Kidney (tissue), 13 donors: ENCODE measurements at regions not wholly inside any gene's neighbourhood (a gene's known extent, or its start where the extent isn't known, plus 50 kb on each side); places are given as distances from the start of the nearest gene placed in this dataset.

Source experiments
- DNase-seq, 5 donors: peaks; one replicate each; pipeline ENCODE4 v3.0.0-alpha.2; 2013 to 2020
- FAIRE-seq: peaks from 2 replicates; lab custom pipeline; 2012; peaks lifted over from hg19 to GRCh38; lab: Jason Lieb, UNC
- H3K27ac ChIP-seq, 2 donors: one replicate each; pipeline ENCODE4 v1.7.0; 2013; ENCODE audit warnings: low read depth in 2 of 2, low read length in 2 of 2, inconsistent platforms in 1 of 2
- H3K27me3 ChIP-seq: one replicate; pipeline ENCODE4 v1.7.1; 2013; ENCODE audit warnings: low read length, inconsistent platforms; ENCODE audit not compliant: control insufficient read depth, insufficient read depth
- H3K36me3 ChIP-seq, 3 donors: one replicate each; pipeline versions ENCODE4 v1.7.0 to v1.7.1; 2013; ENCODE audit warnings: low read length in 3 of 3, control low read depth in 1 of 3, inconsistent platforms in 1 of 3; ENCODE audit not compliant: insufficient read depth in 3 of 3, control insufficient read depth in 2 of 3
- H3K4me1 ChIP-seq, 3 donors: one replicate each; pipeline versions ENCODE4 v1.7.0 to v1.7.1; 2013; ENCODE audit warnings: low read length in 3 of 3, inconsistent platforms in 1 of 3, low read depth in 1 of 3; ENCODE audit not compliant: control insufficient read depth in 2 of 3, insufficient read depth in 2 of 3
- H3K4me3 ChIP-seq, 3 donors: one replicate each; pipeline versions ENCODE4 v1.7.0 to v1.8.1; 2013; ENCODE audit warnings: low read length in 3 of 3, control low read depth in 1 of 3, inconsistent platforms in 1 of 3
- H3K9ac ChIP-seq, 3 donors: one replicate each; pipeline versions ENCODE4 v1.7.0 to v1.7.1; 2013; ENCODE audit warnings: low read length in 3 of 3, control low read depth in 1 of 3, inconsistent platforms in 1 of 3
- H3K9me3 ChIP-seq, 3 donors: one replicate each; pipeline versions ENCODE4 v1.7.0 to v1.7.1; 2013; ENCODE audit warnings: low read length in 3 of 3, control low read depth in 1 of 3, inconsistent platforms in 1 of 3; ENCODE audit not compliant: control insufficient read depth in 2 of 3, insufficient read depth in 1 of 3
- CTCF ChIP-seq: IDR thresholded peaks from 3 replicates; pipeline ENCODE4 v1.5.1; 2012; ENCODE audit warnings: mild to moderate bottlenecking, moderate library complexity, borderline replicate concordance; ENCODE audit not compliant: insufficient read depth; ENCODE audit errors: extremely low read depth
- intact Hi-C: fragments of 100-400 bp; cut with DNase I; formaldehyde crosslinking; loops from one replicate; pipeline ENCODE4 v1.11.1; 2022
- donor health status: control.
- donor health status: control.
- donor health status: control.
- donor health status: control.
- donor health status: control.
- donor health status: DM: yes; HTN: yes; CAD: no.
- donor health status: Normal renal cell carcinoma (clear cell type).

GRCh38 chr20:24149881-24150307, 161.3 kb upstream of the GGTLC1 start:
- DNase-seq (peak in 3 of 5 donors; percentile 40 to 60 (median 46)), FAIRE-seq (no peak)
- Histone ChIP-seq H3K27ac (no peak overlapping the region), H3K9ac (no peak overlapping the region), H3K9me3 (no peaks in the 10 kb centered on the region), H3K4me3 (no peak overlapping the region), H3K4me1 (peaks cover 0 to 3% (median 0%) of the 10 kb centered on the region in 3 donors), H3K36me3 (no peaks in the 10 kb centered on the region), H3K27me3 (no peaks in the 10 kb centered on the region)
- intact Hi-C loops: no loop called here
- peak; percentile 33 for TF ChIP-seq CTCF

- intact Hi-C loops: no loop called here
- H3K9me3 ChIP-seq: no peaks in the 10 kb centered on the region
- FAIRE-seq: no peak
- H3K27me3 ChIP-seq: no peaks in the 10 kb centered on the region
- DNase-seq: no peak
- no peaks in the 10 kb centered on the region for H3K36me3 ChIP-seq
- TF ChIP-seq CTCF: no peak
- peaks cover 0 to 3% (median 0%) of the 10 kb centered on the region in 3 donors for H3K4me1 ChIP-seq
- no peak overlapping the region for H3K27ac ChIP-seq
- no peak overlapping the region for H3K4me3 ChIP-seq
- H3K9ac ChIP-seq: no peak overlapping the region
Measured at GRCh38 chr20:24149175-24149574, 160.6 kb upstream of the GGTLC1 start.

GRCh38 chr20:24148372-24148771, 159.8 kb upstream of the GGTLC1 start:
- Histone ChIP-seq H3K4me1 (peaks cover 0 to 3% (median 0%) of the 10 kb centered on the region in 3 donors), H3K27ac (no peak overlapping the region), H3K36me3 (no peaks in the 10 kb centered on the region), H3K9ac (no peak overlapping the region), H3K9me3 (no peaks in the 10 kb centered on the region), H3K27me3 (no peaks in the 10 kb centered on the region), H3K4me3 (no peak overlapping the region)
- no peak for TF ChIP-seq CTCF
- intact Hi-C loops: no loop called here
- DNase-seq: no peak
- no peak for FAIRE-seq

GRCh38 chr20:24147961-24148360, 159.4 kb upstream of the GGTLC1 start:
- Histone ChIP-seq H3K9me3 (no peaks in the 10 kb centered on the region), H3K9ac (no peak overlapping the region), H3K36me3 (no peaks in the 10 kb centered on the region), H3K4me1 (peaks cover 0 to 3% (median 0%) of the 10 kb centered on the region in 3 donors), H3K27me3 (no peaks in the 10 kb centered on the region), H3K4me3 (no peak overlapping the region), H3K27ac (no peak overlapping the region)
- no peak for TF ChIP-seq CTCF
- intact Hi-C loops: no loop called here
- DNase-seq (no peak), FAIRE-seq (no peak)
